ENCODE measurements at regions not wholly inside any gene's neighbourhood (a gene's known extent, or its start where the extent isn't known, plus 50 kb on each side); places are given as distances from the start of the nearest gene placed in this dataset.

DNA sequence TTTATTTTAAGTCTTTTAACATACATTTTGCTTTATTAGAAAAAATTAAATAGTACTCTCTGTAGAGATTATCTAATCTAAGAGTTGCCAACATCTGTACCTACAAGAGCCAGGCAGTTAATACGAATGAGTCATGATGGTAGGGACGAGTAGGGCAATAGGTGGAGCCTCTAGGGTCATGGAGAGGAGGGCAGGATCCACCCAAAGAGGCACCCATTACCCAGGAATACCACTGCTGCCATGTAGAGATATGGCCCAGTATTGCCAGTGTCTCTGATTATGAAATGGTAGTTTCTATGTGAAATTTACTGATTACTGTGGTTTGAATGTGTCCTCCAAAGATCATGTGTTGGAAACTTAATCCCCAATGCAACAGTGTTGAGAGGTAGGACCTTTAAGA, 170.4 kb downstream of the PIK3R1 start (continued):
- TF ChIP-seq CTCF (conservative IDR thresholded peaks at IDR 0.05; ENCODE audit: low read depth in 2 of 2): no peak
- TF ChIP-seq EZH2phosphoT487 (IDR thresholded peaks at IDR 0.05; ENCODE audit: unreplicated experiment): no peak
- TF ChIP-seq, protein P1, sequence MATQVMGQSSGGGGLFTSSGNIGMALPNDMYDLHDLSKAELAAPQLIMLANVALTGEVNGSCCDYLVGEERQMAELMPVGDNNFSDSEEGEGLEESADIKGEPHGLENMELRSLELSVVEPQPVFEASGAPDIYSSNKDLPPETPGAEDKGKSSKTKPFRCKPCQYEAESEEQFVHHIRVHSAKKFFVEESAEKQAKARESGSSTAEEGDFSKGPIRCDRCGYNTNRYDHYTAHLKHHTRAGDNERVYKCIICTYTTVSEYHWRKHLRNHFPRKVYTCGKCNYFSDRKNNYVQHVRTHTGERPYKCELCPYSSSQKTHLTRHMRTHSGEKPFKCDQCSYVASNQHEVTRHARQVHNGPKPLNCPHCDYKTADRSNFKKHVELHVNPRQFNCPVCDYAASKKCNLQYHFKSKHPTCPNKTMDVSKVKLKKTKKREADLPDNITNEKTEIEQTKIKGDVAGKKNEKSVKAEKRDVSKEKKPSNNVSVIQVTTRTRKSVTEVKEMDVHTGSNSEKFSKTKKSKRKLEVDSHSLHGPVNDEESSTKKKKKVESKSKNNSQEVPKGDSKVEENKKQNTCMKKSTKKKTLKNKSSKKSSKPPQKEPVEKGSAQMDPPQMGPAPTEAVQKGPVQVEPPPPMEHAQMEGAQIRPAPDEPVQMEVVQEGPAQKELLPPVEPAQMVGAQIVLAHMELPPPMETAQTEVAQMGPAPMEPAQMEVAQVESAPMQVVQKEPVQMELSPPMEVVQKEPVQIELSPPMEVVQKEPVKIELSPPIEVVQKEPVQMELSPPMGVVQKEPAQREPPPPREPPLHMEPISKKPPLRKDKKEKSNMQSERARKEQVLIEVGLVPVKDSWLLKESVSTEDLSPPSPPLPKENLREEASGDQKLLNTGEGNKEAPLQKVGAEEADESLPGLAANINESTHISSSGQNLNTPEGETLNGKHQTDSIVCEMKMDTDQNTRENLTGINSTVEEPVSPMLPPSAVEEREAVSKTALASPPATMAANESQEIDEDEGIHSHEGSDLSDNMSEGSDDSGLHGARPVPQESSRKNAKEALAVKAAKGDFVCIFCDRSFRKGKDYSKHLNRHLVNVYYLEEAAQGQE (IDR thresholded peaks at IDR 0.05; ENCODE audit: unreplicated experiment): no peak
- TF ChIP-seq NANOG (IDR thresholded peaks at IDR 0.05; ENCODE audit: borderline replicate concordance): no peak

DNA sequence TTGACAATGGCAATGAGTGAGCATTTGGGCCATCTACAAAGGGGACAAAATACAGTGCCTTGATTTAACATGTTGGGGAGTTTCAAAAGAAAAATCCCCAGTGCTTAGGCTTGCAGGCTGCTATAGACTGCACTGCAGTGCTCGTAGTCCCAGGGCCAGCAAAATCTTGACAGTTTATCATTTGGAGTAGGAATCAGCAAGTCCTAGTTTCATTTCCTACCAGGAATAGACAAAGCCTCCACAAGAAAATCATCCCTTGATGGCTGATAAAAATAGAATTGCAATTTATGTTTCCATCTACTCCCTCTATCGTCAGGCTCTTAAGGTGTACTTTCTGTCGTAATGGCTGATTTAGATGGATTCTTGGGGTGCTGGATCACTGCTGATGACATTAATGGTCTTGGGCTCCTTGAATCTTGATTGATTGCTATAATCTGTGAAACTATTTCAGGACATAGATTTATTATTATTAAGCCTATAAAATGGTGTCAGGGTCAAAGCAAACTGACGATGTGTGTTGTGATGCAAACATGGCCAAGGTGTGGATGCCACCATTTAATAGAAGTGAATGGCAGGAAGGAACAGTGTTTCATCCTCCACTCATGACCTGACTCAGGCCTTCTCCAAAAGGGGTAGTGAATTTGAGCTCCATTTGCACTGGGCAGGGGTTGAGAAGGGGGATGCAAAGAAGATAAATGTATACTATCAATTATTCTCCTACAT, 171.7 kb downstream of the PIK3R1 start:
- Histone ChIP-seq H3K4me2 (no peak overlapping the region), H4K20me1 (replicated peaks; ENCODE audit: insufficient read depth) (no peaks in the 10 kb centered on the region), H3K79me2 (replicated peaks; ENCODE audit: insufficient read depth) (no peaks in the 10 kb centered on the region), H3K4me3 (no peak overlapping the region), H3K9me2 (ENCODE audit: insufficient read depth) (peaks cover 5% of the 10 kb centered on the region; the same call in 1 of the 2 replicates), H3K27me3 (ENCODE audit: insufficient read depth) (no peaks in the 10 kb centered on the region), H2AFZ (no peak overlapping the region), H3F3A (replicated peaks; ENCODE audit: low read depth) (no peaks in the 10 kb centered on the region), H3K27ac (ENCODE audit: low read depth) (no peak overlapping the region), H3K4me1 (ENCODE audit: insufficient read depth) (no peaks in the 10 kb centered on the region), H3K36me3 (ENCODE audit: insufficient read depth) (no peaks in the 10 kb centered on the region)
- no peaks in the 10 kb centered on the region; the same call in 2 of the 3 replicates for H3K36me3 Mint-ChIP-seq (ENCODE audit: low read depth)
- no peak overlapping the region for H3K27ac Mint-ChIP-seq
- H3K27me3 Mint-ChIP-seq (ENCODE audit: insufficient read depth, low read depth, poor library complexity): peaks cover 2% of the 10 kb centered on the region
- no peak overlapping the region for H3K4me3 Mint-ChIP-seq
- H3K9me3 Mint-ChIP-seq: no peaks in the 10 kb centered on the region
- DNase-seq (ENCODE audit: low spot score) (no peak), ATAC-seq (no peak)
- no peaks in the 10 kb centered on the region for H3K4me1 Mint-ChIP-seq
- TF ChIP-seq CREB1 (CRISPR knock-in tag; IDR thresholded peaks at IDR 0.05; ENCODE audit: low read depth) (no peak), ZNF114 (CRISPR knock-in tag; IDR thresholded peaks at IDR 0.05) (no peak), ZNF331 (CRISPR knock-in tag; IDR thresholded peaks at IDR 0.05; ENCODE audit: low read depth) (no peak), STAT1 (IDR thresholded peaks at IDR 0.05; ENCODE audit: unreplicated experiment) (no peak), POLR2AphosphoS5 (IDR thresholded peaks at IDR 0.05; ENCODE audit: low read depth) (no peak), EZH2 (IDR thresholded peaks at IDR 0.05; ENCODE audit: low read depth, unreplicated experiment) (no peak), EZH2phosphoT487 (IDR thresholded peaks at IDR 0.05; ENCODE audit: unreplicated experiment) (no peak), CTCF (conservative IDR thresholded peaks at IDR 0.05; ENCODE audit: low read depth in 2 of 2) (no peak), JUNB (IDR thresholded peaks at IDR 0.05; ENCODE audit: unreplicated experiment) (no peak)
- TF ChIP-seq, protein P2, sequence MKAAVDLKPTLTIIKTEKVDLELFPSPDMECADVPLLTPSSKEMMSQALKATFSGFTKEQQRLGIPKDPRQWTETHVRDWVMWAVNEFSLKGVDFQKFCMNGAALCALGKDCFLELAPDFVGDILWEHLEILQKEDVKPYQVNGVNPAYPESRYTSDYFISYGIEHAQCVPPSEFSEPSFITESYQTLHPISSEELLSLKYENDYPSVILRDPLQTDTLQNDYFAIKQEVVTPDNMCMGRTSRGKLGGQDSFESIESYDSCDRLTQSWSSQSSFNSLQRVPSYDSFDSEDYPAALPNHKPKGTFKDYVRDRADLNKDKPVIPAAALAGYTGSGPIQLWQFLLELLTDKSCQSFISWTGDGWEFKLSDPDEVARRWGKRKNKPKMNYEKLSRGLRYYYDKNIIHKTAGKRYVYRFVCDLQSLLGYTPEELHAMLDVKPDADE (IDR thresholded peaks at IDR 0.05): no peak

Data from GM23338 (cell line).